GM18508 (cell line): ENCODE measurements at regions not wholly inside any gene's neighbourhood (a gene's known extent, or its start where the extent isn't known, plus 50 kb on each side); places are given as distances from the start of the nearest gene placed in this dataset.

Source experiments
- ATAC-seq: cut with Tn5 transposase; IDR thresholded peaks from one replicate; pipeline ENCODE4 v1.9.1; 2021; ENCODE audit warnings: moderate number of reproducible peaks; ENCODE audit not compliant: insufficient read depth, unreplicated experiment

DNA sequence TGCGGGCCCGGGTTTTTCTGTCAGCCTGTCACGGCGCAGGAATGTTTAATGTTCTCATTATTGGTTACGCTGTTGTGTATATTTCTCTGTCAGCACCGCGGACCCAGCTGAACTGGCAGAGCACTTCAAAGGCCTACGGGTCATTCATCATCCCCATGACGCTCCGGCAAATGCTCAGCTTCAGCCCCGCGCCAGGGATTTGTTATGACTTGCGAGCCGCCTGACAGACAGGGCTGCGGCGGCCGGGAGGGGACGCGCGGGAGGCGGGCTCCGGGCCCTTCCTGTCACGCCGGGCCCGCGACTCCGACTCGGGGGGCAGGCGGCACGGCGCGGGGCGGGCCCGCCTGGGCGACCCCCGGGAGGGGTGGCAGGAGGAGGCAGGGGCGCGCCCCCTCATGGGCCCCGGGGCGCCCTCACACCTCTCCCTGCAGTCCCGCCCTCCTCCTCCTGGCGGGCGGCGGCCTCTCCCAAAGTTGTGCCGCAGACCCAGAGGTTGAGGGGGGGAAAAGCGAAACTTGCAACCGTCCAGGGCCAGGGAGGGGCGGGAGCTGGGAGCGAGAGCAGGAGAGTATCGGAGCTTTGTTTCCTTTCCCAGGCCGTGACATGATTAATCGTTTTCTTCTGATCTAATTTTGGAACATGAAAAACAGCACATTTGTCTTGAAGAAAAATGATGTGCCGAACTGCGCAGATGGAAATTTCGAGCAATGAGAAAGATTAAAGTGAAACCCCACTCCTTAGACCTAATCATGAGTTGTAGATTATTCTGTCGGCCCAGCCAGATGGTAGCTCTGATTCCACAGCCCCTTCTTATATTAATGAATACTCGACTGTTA is 59.3 kb upstream of the COMTD1 start:
- ATAC-seq = no peak

DNA sequence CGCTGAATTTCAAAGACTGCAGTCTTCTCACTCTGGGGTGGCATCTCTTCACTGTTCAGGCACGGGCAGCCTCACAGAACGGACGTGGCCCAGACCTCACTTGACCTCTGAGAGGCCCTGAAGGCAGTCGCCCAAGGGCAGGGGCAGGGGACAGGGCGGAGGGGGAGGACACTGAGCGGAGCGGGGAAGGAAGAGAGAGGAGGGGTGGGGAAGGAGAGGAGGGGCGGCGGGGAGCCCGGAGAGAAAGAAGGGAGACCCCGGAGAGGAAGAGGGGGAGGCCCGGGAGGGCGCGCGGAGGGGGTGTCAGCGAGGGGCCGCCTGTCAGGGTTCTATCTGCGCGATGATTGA is 58.7 kb upstream of the COMTD1 start:
- ATAC-seq = no peak

DNA sequence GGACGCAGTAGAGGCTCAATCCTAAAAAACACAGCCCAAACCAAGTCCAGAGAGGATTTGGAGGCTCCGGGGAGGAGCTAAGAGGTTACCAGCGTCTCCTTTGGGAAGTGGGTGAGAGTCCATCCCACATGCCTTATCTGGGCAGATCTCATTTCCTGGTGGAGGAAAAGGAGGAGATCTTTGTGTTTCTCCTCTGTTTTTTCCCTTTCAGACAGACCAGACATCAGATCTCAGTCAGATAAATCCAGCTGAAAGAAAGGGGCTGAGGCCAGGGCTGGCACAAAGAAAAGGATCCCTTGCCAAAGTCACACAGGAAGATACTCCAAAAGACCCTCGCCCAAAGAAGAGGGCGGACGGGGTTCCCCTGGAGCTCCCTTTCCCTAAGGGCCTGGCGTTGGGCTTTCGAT is 58.3 kb upstream of the COMTD1 start:
- no peak for ATAC-seq

DNA sequence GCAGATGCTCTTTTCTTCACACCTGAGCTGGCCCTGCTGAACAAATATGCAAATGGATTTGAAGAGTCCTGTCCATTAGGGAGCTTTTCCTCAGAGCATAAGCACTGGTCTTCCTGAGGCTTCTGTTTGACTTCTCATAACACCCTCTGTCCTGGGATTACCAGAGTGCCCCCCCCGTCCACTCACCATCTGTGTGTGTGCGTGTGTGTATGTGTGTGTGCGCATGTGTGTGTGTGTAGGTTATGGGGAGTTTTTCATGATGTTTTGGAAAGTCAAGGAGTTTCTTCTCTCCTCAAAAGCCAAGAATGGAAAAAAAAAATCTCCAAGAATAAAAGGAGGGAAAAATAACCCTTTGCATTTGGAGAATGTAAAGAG is 57.7 kb upstream of the COMTD1 start:
- ATAC-seq = no peak

DNA sequence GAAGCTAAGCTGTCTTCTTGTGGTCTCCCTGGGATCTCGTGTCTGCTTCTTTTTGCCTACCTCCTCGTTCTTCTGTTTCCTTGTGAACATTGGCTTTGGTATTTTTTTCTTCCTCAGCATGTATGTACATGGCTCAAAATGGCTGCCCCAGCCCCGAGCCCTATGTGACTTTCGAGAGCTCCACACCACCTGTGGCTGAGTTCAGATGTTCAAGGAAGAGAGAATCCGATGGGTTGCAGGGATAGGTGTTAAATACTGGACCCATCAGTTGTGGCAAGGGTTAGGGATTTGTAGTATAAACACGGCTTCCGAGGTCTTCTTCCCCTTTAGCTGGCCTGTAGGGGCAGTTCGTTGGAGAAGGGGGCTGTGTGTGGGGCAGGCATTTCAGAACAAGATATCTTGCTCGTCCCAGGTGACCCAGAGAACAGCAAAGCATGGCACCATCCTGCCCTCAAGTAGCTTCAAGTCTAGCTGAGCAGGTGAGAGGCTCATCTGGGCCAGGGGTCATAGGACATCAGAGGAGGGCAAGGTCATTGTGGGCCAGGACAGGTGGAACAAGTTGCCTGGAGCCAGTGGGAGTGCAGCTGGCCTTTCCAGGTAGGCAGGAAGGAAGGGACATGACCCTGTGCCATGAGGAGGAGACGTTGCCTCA is 57.2 kb upstream of the COMTD1 start:
- no peak for ATAC-seq

DNA sequence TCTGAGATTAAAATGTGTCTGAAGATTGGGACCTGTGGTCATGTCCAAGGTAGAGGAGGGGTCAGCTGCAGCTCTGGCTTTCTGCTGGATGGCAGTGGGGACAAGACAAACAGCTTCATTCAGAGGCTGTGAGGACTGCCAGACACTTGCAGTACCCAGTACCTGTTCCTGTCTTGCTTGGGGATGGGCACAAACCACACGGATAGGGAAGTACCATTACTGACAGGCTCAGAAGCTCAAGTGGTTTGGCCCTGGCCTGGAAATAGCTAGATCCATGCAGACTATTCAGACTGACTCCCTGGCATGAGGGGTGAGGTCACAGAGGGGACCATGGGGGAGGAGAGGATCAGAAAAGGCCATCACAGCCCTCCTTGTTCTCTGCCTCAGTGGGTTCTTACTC is 56.0 kb upstream of the COMTD1 start:
- no peak for ATAC-seq

DNA sequence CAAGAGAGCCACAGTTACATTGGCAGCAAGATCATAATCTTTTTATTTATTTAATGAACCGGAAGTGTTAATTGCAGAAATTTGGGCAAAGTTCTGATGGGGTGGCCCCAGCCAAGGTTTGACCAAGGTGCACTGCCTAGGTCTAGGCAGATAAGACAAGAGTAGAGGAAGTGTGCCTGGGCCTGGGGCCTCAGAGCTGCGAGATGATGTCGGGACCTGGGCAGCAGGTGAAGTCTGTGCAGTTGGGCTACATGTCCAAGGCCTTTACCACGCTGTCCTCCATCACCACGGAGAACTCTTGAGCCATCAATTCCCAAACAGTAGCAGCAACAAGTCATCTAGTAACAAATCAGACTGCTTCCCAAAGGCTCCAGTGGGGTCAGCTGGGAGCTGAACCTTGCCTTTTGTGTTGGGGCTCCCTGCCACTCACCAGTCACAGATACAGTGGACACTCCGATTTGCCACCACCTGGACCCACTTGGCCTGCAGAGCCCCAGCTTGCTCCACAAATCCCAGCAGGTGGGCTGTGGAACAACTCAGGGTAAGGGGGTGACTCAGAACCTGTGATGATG is 52.5 kb upstream of the COMTD1 start:
- no peak for ATAC-seq

DNA sequence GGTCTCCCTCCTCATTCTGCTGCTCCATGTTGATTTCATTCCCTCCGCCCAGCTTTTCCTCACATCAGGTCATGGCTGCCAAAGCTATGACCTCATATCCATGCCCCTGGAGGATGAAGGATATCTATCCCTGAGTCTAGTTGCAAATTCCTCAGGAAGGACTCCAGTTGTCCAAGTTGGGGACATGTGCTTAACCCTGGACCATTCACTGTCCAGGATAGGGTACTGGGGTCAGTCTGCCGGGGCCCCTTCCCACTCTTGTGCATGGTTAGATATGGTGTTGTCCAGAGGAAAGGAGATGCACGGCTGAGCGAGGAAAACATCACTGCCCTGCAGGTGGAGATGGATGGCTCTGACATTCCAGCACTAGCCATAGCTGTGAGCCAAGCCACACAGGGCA is 51.9 kb upstream of the COMTD1 start:
- no peak for ATAC-seq

DNA sequence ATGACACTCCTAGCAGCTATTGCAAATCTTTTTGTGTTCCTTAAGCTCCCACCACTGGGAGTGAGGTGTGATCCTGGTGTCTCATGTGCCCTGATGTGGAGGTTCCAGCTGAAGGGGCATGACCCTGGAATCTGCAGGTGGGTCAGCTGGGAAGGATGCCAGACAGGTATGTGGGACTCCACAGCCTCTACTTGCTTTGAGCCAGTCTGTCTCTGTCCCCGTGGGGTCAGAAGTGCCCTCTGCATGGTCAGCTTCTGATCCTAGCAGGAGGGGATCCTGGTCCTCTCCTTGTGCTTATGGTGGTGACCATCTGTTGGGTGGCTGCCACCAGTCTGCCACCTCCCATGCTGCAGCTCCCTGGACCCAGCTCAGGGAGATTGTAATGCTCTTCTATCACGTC is 51.1 kb upstream of the COMTD1 start:
- no peak for ATAC-seq
